NK-92 treated with Interleukin-12 subunit alpha and Interleukin-12 subunit beta, amount 100 ng/mL, for 24 hours (cell line): ENCODE measurements at regions not wholly inside any gene's neighbourhood (a gene's known extent, or its start where the extent isn't known, plus 50 kb on each side); places are given as distances from the start of the nearest gene placed in this dataset.
"Not testable (repeated sequence)": the region's sequence is repeated elsewhere in the genome, so short reads cannot be mapped to it uniquely, and the experiment has no call there.

Experiments used
- DNase-seq: peaks from one replicate; lab custom pipeline; 2025; lab: John Stamatoyannopoulos, UW

DNA sequence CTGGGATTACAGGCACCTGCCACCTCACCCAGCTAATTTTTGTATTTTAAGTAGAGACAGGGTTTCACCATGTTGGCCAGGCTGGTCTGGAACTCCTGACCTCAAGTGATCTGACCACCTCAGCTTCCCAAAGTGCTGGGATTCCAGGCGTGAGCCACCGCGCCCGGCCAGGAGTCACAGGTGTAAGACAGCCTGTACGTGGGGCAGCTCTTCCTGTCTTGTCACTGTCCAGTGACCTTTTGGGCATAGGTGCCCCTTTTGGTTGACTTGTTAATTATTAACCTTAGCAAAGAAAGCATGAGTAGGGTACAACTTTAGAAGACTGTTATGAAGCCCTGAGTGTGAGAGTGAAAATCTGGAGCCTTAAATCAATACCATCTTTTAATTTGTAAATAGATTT, 703.7 kb upstream of the SOX11 start:
- DNase-seq = not testable (repeated sequence)

DNA sequence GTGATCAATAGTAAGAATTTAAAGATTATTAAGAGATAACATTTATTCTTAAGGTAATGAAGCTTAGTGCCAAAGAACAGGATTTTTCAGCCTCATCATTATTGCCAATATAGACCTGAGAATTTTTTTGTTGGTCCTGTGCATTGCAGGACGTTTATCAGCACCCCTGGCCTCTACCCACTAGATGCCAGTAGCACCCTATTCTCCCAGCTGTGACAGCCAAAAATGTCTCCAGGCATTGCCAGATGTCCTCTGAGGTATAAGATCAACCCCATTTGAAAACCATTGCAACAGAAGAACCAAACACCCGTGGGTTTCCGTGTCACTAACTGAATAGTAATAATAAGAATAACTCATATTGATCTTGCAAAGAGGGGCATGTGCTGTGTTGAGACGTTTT, 700.0 kb upstream of the SOX11 start:
- DNase-seq = no peak

DNA sequence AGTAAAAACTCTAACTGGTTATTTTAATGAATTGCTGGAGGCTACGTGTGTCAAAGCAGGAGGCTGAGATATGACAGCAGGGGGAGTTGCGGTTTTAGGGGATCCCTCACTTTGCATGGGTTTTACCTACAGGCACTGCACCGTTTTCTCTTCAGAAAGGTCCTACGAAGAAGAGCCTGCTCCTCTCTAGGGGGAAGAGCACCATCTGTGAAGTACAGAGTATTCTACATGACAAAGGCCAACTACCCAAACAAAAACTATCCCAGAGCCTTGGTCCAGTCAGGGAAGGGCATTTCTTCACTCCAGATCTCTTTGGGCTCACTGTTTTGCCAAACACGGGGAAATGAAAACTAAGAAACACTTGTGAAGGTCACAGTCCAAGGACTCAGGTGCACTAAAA, 696.7 kb upstream of the SOX11 start:
- DNase-seq = no peak

DNA sequence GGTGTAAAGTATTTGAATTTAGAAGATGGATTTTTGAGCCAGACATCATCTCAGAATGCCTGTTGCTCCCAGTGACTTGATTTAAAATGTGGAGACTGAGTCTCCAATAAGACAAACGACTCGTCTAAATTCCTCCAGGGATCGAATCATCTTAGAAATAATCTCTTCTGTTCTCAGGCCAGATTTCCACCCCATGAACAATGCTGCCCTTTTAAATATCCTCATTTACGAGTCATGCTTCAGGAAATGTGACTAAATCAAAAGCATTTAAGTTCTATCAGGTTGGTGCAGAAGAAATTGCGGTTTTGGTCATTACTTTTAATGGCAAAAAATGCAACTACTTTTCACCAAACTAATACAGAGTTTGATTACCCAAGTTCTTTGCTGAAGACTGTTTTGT, 684.6 kb upstream of the SOX11 start:
- no peak for DNase-seq

DNA sequence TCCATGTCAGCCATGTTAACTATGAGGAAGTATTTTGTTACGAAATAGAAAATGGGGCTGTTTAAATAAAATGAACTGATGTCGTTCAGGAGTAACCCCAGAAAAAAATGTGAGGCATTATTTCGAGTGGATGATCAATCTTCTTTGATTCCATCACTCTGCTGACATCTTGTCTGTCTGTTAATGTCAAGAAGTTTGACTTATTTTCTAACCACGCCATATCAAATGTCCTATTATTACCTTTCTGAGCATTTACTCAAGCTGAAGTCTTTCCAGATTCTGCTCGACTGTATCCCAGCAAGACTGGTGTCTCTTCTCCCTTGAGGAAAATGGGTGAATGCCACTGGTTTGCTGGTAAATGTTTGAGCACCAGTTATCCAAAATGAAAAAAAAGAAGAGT, 672.9 kb upstream of the SOX11 start:
- DNase-seq = no peak

DNA sequence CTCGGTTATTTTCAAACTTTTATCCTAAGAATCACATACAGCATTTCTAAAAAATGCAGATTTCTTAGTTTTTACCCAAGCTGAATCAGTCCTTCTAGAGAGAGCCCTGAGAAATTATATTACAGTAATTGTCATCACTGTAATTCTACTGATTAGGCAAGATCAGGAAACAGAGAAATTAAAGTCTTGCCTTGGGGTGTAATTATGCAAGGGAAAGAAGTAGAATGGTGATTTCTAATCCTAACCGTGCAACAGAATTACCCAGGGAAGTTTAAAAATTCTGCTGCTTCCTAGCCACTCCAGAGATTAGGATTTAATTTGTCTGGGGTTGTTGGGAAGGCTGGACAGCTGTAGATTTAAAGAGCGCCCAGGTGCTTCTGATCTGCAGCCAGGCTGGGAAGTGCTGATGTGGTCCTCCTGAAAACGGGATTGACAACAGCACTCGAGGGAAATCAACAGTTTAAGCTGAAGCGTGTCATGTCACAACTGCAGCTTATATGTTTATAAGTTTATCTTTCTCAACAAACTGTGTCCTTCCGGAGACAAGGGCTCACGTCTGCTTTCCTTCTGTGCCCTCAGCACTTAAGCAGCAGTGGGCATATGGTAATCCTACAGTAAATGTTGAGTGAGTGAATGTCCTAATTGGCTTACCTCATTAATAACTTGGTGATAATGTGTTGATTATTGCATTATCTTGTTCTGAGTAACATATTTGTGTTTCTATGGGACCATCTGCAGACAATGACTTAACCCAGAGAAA, 671.9 kb upstream of the SOX11 start:
- DNase-seq = no peak

DNA sequence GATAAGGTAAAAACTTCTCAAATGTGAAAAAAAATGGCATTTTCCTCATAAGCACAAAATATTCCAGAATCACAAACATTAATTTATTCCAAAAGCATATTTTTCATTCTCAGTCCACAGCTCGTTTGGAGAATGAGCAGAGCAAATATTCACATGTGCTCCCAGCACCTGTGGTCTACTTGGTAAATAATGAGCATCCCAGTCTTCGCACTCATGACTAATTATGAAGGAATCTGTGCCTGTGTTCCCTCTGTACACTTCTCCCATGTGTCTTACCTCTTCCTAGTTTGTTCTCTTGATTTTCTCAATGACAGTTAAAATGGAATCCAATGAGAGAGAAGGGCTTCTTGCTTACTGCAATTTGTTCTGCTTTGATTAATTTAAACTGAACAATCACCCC, 671.0 kb upstream of the SOX11 start:
- no peak for DNase-seq

DNA sequence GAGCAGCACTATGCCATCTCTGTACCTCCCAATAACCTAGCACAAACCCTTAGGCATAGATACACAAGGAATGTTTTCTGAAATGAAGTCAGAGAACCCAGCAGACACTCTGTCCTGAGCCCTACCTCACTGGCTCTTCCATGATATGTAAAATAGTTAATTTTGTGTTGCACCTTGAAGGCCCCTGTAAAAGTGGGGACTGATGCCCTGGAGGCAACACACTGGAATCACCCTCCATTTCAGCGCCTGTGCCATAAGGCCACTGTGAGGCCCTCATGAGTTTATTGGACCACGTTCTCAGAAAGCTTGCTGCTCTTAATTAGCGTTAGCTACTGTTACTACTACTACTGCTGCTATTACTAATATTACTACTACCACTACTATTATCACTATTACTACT, 670.1 kb upstream of the SOX11 start:
- DNase-seq = no peak

DNA sequence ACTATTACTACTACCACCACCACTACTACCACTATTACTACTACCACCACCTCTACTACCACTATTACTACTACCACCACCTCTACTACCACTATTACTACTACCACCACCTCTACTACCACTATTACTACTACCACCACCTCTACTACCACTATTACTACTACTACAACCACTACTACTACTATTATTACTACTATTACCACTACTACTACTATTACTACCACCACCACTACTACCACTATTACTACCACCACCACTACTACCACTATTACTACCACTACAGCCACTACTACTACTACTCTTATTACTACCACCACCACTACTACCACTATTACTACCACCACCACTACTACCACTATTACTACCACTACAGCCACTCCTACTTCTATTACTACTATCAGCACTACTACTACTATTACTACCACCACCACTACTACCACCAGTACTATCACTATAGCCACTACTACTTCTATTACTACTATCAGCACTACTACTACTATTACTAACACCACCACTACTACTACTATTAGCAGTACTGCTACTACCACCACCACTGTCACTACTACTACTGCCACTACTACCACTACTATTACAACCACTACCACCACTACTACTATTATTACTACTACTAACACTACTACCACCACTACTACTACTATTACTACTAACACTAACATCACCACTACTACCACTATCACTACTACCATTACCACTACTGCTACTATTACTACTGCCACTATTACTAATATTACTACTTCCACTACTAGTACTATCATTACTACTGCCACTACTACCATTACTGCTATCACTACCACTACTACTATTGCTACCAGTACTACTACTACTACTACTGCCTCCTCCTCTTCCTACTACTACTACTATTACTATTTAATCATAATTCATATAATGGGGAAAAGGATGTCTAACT, 669.2 kb upstream of the SOX11 start:
- not testable (repeated sequence) for DNase-seq

DNA sequence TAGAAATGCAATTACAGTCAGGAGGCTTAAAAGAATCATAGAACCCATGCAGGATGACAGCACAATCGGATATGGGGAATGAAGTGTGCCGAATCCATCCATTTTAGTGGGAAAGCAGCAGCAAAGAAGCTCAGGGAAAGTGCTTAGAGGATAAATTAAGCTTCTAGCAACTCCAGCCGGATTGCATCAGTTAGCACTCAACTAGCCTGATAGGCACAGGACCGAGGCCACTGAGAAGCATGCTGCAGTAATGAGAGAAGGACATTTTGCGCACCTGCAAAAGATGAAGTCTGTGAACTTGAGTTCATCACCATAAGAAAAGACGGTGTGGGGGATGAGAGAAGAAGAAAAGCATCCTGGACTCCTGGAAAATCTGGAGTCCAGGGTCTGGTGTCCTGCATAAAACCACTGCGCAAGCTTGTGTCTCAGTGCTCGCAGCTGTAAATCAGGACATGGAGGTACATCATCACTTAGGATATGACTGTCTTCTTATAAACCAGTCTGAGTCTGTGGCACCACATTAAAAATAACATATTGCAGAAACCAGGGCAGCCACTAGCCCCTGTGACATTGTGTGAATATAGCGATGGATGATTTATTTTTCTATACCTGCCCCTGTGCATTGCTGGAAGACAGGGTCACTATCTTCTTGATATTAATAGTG, 665.5 kb upstream of the SOX11 start:
- DNase-seq = no peak

DNA sequence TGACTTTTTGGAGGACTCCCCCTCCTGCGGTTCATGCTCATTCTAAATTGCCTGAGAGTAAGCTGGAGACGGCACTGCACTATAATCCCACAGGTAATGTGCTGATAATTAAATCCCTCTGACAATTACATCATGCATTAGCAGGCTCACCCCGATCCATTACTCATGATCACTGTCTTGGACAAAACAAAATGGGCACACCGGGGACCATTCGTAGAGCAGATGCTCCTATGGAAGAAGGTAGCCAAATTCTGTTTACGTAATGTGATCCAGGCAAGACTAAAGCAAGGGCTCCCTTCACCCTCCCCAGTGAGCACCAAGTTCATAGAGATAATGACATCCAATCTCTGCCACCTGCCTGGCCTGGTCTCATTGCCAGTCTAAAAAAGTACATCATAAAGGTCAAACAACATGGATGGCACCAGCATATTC, 657.1 kb upstream of the SOX11 start:
- no peak for DNase-seq

DNA sequence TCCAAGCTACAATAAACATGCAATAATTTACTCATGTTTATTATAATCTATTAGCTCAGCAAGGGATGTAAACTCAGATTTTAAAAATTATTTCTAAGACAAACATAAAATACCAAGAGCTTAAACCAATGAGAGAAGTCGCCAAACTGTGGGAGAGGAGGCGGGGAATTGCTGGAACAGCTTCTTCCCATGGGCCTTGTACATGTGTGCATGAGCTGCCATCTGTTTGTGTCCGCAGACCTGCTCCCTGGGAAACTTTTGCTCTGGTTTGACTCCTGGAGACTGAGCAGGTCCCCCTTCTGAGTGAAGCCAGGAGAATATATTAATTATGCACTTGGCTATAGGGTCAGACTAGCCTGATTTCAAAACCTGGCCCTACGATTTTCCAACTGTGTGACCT, 655.9 kb upstream of the SOX11 start:
- DNase-seq = no peak

DNA sequence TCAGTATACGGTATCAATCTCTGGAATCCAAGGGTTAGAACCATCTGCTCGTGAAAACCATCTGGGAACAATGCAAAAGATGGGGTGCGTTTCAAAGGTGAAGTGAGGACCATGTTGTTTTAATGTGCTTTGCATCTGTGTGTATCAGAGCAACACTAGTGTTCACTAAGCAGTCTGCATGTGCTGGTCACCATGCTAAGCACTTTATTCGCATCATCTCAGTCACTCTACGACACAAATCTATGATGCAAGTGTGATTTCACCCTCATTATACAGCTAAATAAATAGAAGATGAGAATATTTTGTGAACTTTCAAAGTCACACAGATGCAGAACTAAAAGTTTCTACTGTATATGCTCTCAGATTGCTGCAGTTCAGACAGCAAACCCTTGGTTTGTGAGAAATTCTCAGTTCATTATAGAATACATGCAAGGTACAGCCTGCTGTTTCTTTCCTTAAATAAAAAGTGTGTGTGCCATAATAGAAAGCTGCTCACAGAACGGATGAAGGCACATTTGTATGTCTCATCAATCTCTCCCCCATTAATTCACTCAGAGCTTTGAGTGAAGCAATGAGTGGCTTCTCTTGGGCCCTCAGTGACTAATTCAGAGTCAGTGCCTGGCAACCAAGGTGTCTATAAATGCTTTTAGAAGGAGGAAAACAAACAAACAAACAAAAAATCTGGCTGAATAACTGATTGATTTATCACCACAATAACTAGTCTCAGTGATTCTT, 652.8 kb upstream of the SOX11 start:
- no peak for DNase-seq

DNA sequence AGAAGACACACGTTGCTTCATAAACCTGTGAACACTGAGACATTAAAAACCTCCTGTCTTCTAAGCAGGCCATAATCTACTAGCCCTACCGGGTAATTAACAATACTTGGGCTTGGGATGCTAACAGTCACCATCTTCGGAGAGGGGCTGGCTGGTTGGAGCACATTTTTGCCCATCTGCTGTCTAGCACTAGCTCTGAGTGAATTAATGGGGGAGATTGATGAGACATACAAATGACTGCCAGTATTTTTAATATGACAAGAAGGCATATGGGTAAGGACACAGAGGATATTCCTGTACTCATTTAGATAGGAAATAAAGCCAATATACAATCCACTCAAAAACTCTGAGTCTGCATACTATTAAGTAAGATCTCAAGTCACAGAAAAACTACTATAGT, 651.6 kb upstream of the SOX11 start:
- no peak for DNase-seq

DNA sequence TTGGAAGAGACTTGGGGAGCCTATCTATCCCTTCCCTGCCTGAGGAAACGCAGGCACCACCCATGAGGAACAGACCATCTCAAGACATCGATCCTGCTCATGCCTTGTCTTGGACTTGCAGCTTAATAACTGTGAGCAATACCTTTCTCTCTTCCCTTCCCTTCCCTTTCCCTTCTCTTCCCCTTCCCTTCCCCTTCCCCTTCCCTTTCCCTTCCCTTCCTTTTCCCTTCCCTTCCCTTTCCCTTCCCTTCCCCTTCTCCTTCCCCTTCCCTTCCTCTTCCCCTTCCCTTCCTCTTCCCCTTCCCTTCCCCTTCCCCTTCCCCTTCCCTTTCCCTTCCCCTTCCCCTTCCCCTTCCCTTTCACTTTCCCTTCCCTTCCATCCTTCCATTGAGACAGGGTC, 650.7 kb upstream of the SOX11 start:
- no peak for DNase-seq

DNA sequence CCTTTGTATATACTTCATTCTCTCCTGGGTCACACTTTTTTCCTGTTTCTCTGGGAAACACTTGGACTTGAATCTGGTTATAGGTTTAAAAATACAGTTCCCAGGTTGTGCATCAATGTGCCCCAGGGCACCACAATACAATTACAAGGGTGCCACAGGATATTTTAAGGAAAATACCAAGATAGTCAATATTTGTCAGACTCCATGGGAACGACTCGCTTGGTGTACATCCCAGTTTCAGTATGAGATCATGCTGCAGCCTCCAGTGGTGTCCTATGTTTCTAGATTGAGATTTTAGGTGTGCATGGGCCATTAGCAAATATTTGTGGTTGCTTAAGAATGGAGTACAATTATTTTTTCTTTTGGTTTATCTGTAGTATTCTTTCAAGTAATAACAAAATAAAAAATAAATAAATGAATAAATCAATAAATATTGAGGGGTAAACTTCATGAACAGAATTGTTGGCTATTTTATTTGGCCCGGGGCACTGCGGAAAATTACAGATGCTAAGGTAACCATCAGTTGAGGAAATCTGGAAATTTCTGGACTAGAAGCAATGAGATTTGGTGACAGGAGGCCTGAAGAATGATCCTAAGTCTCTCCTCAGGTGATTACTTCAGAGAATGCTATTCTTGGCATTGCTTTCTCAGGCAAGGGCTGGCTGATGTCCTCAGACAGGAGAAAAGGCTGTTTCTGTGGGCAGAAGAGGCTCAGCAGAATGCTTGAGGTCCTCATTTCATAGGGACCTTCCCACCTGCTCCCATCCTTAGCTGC, 649.3 kb upstream of the SOX11 start:
- no peak for DNase-seq

DNA sequence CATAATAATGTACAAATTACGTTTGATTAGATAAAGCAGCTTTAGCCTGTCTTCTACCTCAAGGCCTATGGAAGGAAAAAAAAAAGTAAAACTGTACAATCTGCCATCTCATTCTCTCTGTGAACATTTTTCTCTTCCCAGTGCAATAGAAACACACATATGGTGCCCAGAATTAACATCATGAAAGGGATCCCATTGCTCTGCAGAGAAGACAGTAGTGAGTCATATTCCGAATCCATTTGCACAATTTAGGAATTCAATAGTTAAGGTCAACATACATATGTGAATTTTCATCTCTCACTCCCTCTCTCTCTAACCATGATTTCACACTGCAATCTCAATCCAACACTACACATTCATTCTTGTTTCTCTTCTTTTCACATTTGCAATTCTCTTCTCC, 640.9 kb upstream of the SOX11 start:
- no peak for DNase-seq

DNA sequence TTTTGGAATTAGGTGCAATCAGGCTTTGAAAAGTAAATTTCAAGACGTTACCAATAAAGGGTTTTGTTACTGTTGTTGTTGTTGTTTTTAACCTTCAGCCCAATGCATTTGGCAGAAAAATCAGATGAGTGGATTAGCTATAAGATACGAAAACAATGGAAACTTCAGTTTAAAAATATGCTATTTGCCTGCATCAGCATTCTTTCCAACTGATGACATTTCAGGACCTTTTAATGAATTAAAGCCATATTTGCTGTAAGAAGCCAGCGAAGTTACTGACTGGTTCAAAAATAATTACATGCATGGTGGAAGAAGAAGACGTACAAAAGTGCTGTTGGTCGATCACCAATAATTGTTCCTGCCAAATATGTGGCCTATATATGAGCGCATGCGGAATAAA, 639.3 kb upstream of the SOX11 start:
- no peak for DNase-seq

DNA sequence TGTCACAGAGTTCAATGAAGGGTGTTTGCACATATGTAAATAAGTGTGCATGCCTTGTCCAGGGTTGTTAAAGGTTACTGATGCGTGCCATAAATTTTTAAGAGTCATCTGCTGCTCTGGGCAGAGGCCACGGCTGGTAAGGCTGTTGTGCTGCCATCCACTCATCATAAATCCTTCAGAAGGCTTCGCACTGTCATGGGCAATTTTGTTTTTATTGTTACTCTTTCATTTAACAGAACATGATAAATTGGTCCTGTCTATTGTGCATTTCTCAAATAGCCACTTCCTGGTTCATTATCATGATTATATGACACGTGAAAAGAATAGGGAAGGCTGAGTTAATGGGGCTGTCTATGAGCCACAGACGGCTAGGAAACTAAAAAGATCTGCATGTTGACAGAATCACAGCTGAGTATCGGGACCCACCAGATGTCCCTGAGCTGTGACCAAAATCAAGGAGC, 634.3 kb upstream of the SOX11 start:
- DNase-seq = no peak

DNA sequence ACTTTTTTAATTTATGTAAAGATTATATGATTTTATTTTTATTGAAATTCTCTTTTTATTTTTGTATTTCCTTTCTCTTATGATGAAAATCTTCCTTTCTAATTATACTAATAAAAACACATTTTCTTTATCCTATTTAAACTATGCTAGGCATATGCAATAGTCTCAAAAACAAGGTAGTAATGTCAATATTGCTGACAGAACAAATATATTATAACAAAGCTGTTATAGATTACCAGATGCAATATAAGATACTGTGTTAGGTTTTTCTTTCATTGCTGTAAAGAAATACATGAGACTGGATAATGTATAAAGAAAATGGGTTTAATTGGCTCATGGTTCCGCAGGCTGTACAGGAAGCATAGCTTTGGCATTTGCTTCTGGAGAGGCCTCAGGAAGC, 631.2 kb upstream of the SOX11 start:
- DNase-seq = no peak

DNA sequence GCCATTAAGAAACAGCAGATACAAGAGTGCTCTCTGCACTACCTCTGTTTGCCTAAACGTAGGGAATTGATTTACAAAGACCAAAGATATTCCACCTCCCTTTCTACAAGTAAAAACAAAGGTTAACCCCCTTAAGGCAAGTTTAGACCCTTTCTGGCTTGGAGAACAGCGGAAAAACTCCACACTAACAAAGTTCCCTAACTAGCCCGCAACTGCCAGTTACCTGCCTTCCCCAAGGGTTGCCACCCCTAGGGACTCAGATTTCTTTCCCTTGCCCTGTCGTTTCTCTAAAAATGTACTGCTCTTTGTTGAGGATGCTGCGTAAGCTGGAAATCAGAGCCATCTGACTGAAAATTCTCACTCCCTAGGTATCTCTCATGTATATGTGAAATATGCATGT, 627.5 kb upstream of the SOX11 start:
- DNase-seq = no peak
